SK-N-SH (cell line): ENCODE measurements at regions not wholly inside any gene's neighbourhood (a gene's known extent, or its start where the extent isn't known, plus 50 kb on each side); places are given as distances from the start of the nearest gene placed in this dataset.

Source experiments
- CTCF ChIA-PET: fragments of 300-600, 350-600 bp; formaldehyde crosslinking; extraction: SDS; loops from one replicate; lab custom pipeline; 2021; lab: Yijun Ruan, JAX
- POLR2A ChIA-PET: fragments of 350-600 bp; sonication (Branson Sonifier 250); formaldehyde crosslinking; extraction: SDS; loops from one replicate; lab custom pipeline; 2020; ENCODE audit warnings: antibody characterized with exemption, inconsistent platforms; lab: Yijun Ruan, JAX
- DNase-seq: peaks from one replicate; pipeline ENCODE4 v3.0.0; 2012
- H2AFZ ChIP-seq: fragments of 200-600 bp; sonication (generic); 2 replicates; pipeline ENCODE4 v1.8.1; 2016; ENCODE audit warnings: antibody characterized with exemption, mild to moderate bottlenecking, low read depth
- H3F3A ChIP-seq: fragments of 200-600 bp; sonication (generic); replicated peaks from 2 replicates; pipeline ENCODE3; 2016; ENCODE audit warnings: antibody characterized with exemption, mild to moderate bottlenecking; ENCODE audit not compliant: insufficient read depth
- H3K27ac ChIP-seq, 2 experiments: fragments of 200-500 bp in 1 of 2; fragments of 200-600 bp in 1 of 2; sonication (Bioruptor generic) in 1 of 2; sonication (generic), shearing (Covaris generic) in 1 of 2; 2 replicates each; pipeline versions ENCODE4 v1.5.1 to v1.6.1; 2014 to 2016; ENCODE audit warnings: low read depth in 2 of 2, inconsistent platforms in 1 of 2, low read length in 1 of 2, mild to moderate bottlenecking in 1 of 2, mixed read lengths in 1 of 2
- H3K27me3 ChIP-seq: fragments of 200-600 bp; sonication (generic), shearing (Covaris generic); 2 replicates; pipeline ENCODE4 v1.6.1; 2016; ENCODE audit warnings: mixed run types; ENCODE audit not compliant: insufficient read depth
- H3K36me3 ChIP-seq, 2 experiments: fragments of 200-500 bp in 1 of 2; fragments of 200-600 bp in 1 of 2; sonication (Bioruptor generic) in 1 of 2; sonication (generic) in 1 of 2; replicated peaks in 1 of 2; 2 replicates each; pipeline versions ENCODE3 to v1.5.1; 2014 to 2016; ENCODE audit warnings: low read length in 1 of 2, mild to moderate bottlenecking in 1 of 2; ENCODE audit not compliant: insufficient read depth in 2 of 2, control insufficient read depth in 1 of 2
- H3K4me1 ChIP-seq, 2 experiments: fragments of 200-500 bp in 1 of 2; fragments of 200-600 bp in 1 of 2; sonication (Bioruptor generic) in 1 of 2; sonication (generic), shearing (Covaris generic) in 1 of 2; 2 replicates each; pipeline versions ENCODE4 v1.5.1 to v1.6.1; 2014 to 2016; ENCODE audit warnings: low read depth in 1 of 2, low read length in 1 of 2, mixed run types in 1 of 2; ENCODE audit not compliant: insufficient read depth in 2 of 2, control insufficient read depth in 1 of 2
- H3K4me2 ChIP-seq: fragments of 200-600 bp; sonication (generic), shearing (Covaris generic); 2 replicates; pipeline ENCODE4 v1.6.1; 2017; ENCODE audit warnings: mixed run types
- H3K4me3 ChIP-seq, 2 experiments: fragments of 200-500 bp in 1 of 2; fragments of 200-600 bp in 1 of 2; sonication (Bioruptor generic) in 1 of 2; sonication (generic), shearing (Covaris generic) in 1 of 2; 2 replicates each; pipeline versions ENCODE4 v1.5.1 to v1.8.1; 2014 to 2016; ENCODE audit warnings: low read depth in 2 of 2, inconsistent platforms in 1 of 2, low read length in 1 of 2, mild to moderate bottlenecking in 1 of 2, mixed read lengths in 1 of 2, moderate library complexity in 1 of 2
- H3K79me2 ChIP-seq: fragments of 200-600 bp; sonication (generic); 2 replicates; pipeline ENCODE4 v1.8.1; 2017; ENCODE audit warnings: mild to moderate bottlenecking; ENCODE audit not compliant: insufficient read depth
- H3K9ac ChIP-seq: fragments of 200-600 bp; sonication (generic); 2 replicates; pipeline ENCODE4 v1.6.1; 2017; ENCODE audit warnings: mixed run types
- H3K9me2 ChIP-seq: fragments of 200-600 bp; sonication (generic); 2 replicates; pipeline ENCODE4 v1.6.1; 2017; ENCODE audit warnings: mixed run types
- H3K9me3 ChIP-seq: fragments of 200-600 bp; sonication (generic); 2 replicates; pipeline ENCODE4 v1.6.1; 2017; ENCODE audit warnings: mixed run types, mild to moderate bottlenecking, moderate library complexity
- H4K20me1 ChIP-seq: fragments of 200-600 bp; sonication (generic); 2 replicates; pipeline ENCODE4 v1.6.1; 2017; ENCODE audit warnings: mild to moderate bottlenecking, mixed run types; ENCODE audit not compliant: insufficient read depth
- CTCF ChIP-seq: fragments of 200-600 bp; sonication (generic); IDR thresholded peaks from 2 replicates; pipeline ENCODE4 v1.6.1; 2017; ENCODE audit warnings: antibody characterized with exemption, mild to moderate bottlenecking, moderate library complexity
- FOXJ3 ChIP-seq: sonication (generic); formaldehyde crosslinking; IDR thresholded peaks from 2 replicates; pipeline ENCODE4 v1.5.1; 2020; ENCODE audit warnings: mild to moderate bottlenecking, missing genetic modification reagents
- GABPA ChIP-seq: IDR thresholded peaks from 2 replicates; pipeline ENCODE4 v1.4.0; 2012; ENCODE audit warnings: low read depth, mild to moderate bottlenecking
- IRF3 ChIP-seq: fragments of 150-350 bp; IDR thresholded peaks from 2 replicates; pipeline ENCODE4 v1.6.1; 2016; ENCODE audit warnings: mild to moderate bottlenecking, low read depth, low read length
- MAX ChIP-seq: IDR thresholded peaks from 2 replicates; pipeline ENCODE4 v1.4.0; 2012; ENCODE audit warnings: low read depth
- NFIC ChIP-seq: IDR thresholded peaks from 2 replicates; pipeline ENCODE4 v1.4.0; 2012; ENCODE audit warnings: borderline replicate concordance
- RFX5 ChIP-seq: IDR thresholded peaks from 2 replicates; pipeline ENCODE4 v1.6.1; 2012; ENCODE audit warnings: mild to moderate bottlenecking, improper control_type of control experiment, low read length
- SIN3A ChIP-seq: IDR thresholded peaks from 2 replicates; pipeline ENCODE4 v1.6.1; 2012; ENCODE audit warnings: low read depth, mild to moderate bottlenecking, low read length, moderate library complexity, borderline replicate concordance
- TAF1 ChIP-seq: IDR thresholded peaks from 2 replicates; pipeline ENCODE4 v1.6.1; 2012; ENCODE audit warnings: low read depth, mild to moderate bottlenecking, low read length, moderate library complexity, borderline replicate concordance
- USF1 ChIP-seq: IDR thresholded peaks from 2 replicates; pipeline ENCODE4 v1.4.0; 2012; ENCODE audit warnings: low read depth, borderline replicate concordance
- USF2 ChIP-seq: fragments of 150-350 bp; IDR thresholded peaks from 2 replicates; pipeline ENCODE4 v1.6.1; 2017; ENCODE audit warnings: antibody characterized with exemption, low read length, low read depth, borderline replicate concordance
- WGBS: methylation state at CpG from one replicate; pipeline ENCODE4 v1.1.6; 2017; ENCODE audit warnings: low lambda C conversion rate; 5-methylcytosine and 5-hydroxymethylcytosine counted together

- TF ChIP-seq USF2, result no peak
- TF ChIP-seq USF1, result no peak
- no peak for TF ChIP-seq GABPA
- TF ChIP-seq MAX, result no peak
- no peak for TF ChIP-seq NFIC
- no peak for TF ChIP-seq FOXJ3 (CRISPR knock-in tag)
- no peak for TF ChIP-seq TAF1
- no peak for TF ChIP-seq CTCF
- TF ChIP-seq, all 33 proteins: peak for 0
Observed at GRCh38 chr4:136156947-136157346, 1375.3 kb downstream of the PCDH18 start (continued).

- H3K9me2 ChIP-seq, result no peaks in the 10 kb centered on the region
- H3K36me3 ChIP-seq, result no peaks in the 10 kb centered on the region
- no peaks in the 10 kb centered on the region for H3K79me2 ChIP-seq
- H3K4me2 ChIP-seq, result no peak overlapping the region
- H3K4me3 ChIP-seq, result no peak overlapping the region
- DNase-seq, result no peak
- H3K27me3 ChIP-seq, result no peaks in the 10 kb centered on the region
- H4K20me1 ChIP-seq, result no peaks in the 10 kb centered on the region
- ChIA-PET CTCF (no interaction called here), POLR2A (no interaction called here)
- 51% methylated on average over 6 of the region's 6 CpGs for WGBS
- no peaks in the 10 kb centered on the region for H3F3A ChIP-seq
- TF ChIP-seq RFX5 (no peak), IRF3 (no peak), TAF1 (no peak), USF1 (no peak), SIN3A (no peak)
- H3K4me1 ChIP-seq, result no peaks in the 10 kb centered on the region
- H3K9ac ChIP-seq, result no peak overlapping the region
- no peak overlapping the region for H2AFZ ChIP-seq
- no peak overlapping the region for H3K27ac ChIP-seq
- no peaks in the 10 kb centered on the region for H3K9me3 ChIP-seq
Observed at GRCh38 chr4:136150046-136150445, 1382.2 kb downstream of the PCDH18 start.
